Activated T-helper 1 cell treated with anti-CD3 and anti-CD28 coated beads, Interleukin-12 subunit alpha, Interleukin-12 subunit beta, Interleukin-2, Interleukin-4 antibody, amounts not matched to agents 30 ng/mL and 10 ng/mL and 1 ng/mL, durations not matched to agents 14 hours and 24 hours and 36 hours (primary cell): ENCODE measurements at regions not wholly inside any gene's neighbourhood (a gene's known extent, or its start where the extent isn't known, plus 50 kb on each side); places are given as distances from the start of the nearest gene placed in this dataset.

Experiments
- DNase-seq: peaks from one replicate; pipeline ENCODE4 v3.0.0; 2021; ENCODE audit warnings: low spot score
- H3K27ac Mint-ChIP-seq: one replicate; pipeline ENCODE4 v1.8.0; 2021; ENCODE audit warnings: mild to moderate bottlenecking, mixed read lengths
- H3K27me3 Mint-ChIP-seq: one replicate; pipeline ENCODE4 v1.8.0; 2022; ENCODE audit warnings: mild to moderate bottlenecking, moderate library complexity, mixed read lengths; ENCODE audit not compliant: insufficient read depth
- H3K36me3 Mint-ChIP-seq: one replicate; pipeline ENCODE4 v1.8.0; 2021; ENCODE audit warnings: low read depth, mixed read lengths
- H3K4me1 Mint-ChIP-seq: one replicate; pipeline ENCODE4 v1.8.0; 2021; ENCODE audit warnings: low read depth, mixed read lengths
- H3K4me3 Mint-ChIP-seq: one replicate; pipeline ENCODE4 v1.8.0; 2021; ENCODE audit warnings: mild to moderate bottlenecking, moderate library complexity, mixed read lengths
- H3K9me3 Mint-ChIP-seq: one replicate; pipeline ENCODE4 v1.8.0; 2021; ENCODE audit warnings: mixed read lengths
- intact Hi-C: fragments of 100-400 bp; cut with micrococcal nuclease; formaldehyde crosslinking; loops from one replicate; pipeline ENCODE4 v1.15.1; 2024

- no peaks in the 10 kb centered on the region for H3K4me1 Mint-ChIP-seq
- no peak overlapping the region for H3K4me3 Mint-ChIP-seq
- DNase-seq = no peak
- H3K36me3 Mint-ChIP-seq = no peaks in the 10 kb centered on the region
- H3K27me3 Mint-ChIP-seq = peaks cover 2% of the 10 kb centered on the region
- H3K27ac Mint-ChIP-seq = no peak overlapping the region
- H3K9me3 Mint-ChIP-seq = no peaks in the 10 kb centered on the region
- intact Hi-C loops = no loop called here
These were observed 228.6 kb downstream of the DACT1 start for GRCh38 chr14:58866391-58866790.

GRCh38 chr14:58870961-58871360 lies 233.2 kb downstream of the DACT1 start:
- no peaks in the 10 kb centered on the region for H3K4me1 Mint-ChIP-seq
- H3K36me3 Mint-ChIP-seq = no peaks in the 10 kb centered on the region
- H3K27me3 Mint-ChIP-seq = peaks cover 2% of the 10 kb centered on the region
- intact Hi-C loops = no loop called here
- no peak for DNase-seq
- no peak overlapping the region for H3K27ac Mint-ChIP-seq
- H3K4me3 Mint-ChIP-seq = no peak overlapping the region
- no peaks in the 10 kb centered on the region for H3K9me3 Mint-ChIP-seq

GRCh38 chr14:58871573-58871972 lies 233.8 kb downstream of the DACT1 start:
- H3K27ac Mint-ChIP-seq = no peak overlapping the region
- H3K4me1 Mint-ChIP-seq = no peaks in the 10 kb centered on the region
- DNase-seq = no peak
- peaks cover 2% of the 10 kb centered on the region for H3K27me3 Mint-ChIP-seq
- no peak overlapping the region for H3K4me3 Mint-ChIP-seq
- no peaks in the 10 kb centered on the region for H3K36me3 Mint-ChIP-seq
- intact Hi-C loops = no loop called here
- no peaks in the 10 kb centered on the region for H3K9me3 Mint-ChIP-seq

GRCh38 chr14:58872061-58872460 lies 234.3 kb downstream of the DACT1 start:
- H3K36me3 Mint-ChIP-seq = no peaks in the 10 kb centered on the region
- H3K4me1 Mint-ChIP-seq = no peaks in the 10 kb centered on the region
- DNase-seq = no peak
- H3K4me3 Mint-ChIP-seq = no peak overlapping the region
- no peaks in the 10 kb centered on the region for H3K9me3 Mint-ChIP-seq
- no peak overlapping the region for H3K27ac Mint-ChIP-seq
- intact Hi-C loops = no loop called here
- peaks cover 2% of the 10 kb centered on the region for H3K27me3 Mint-ChIP-seq

GRCh38 chr14:58873228-58873953 lies 235.6 kb downstream of the DACT1 start:
- Mint-ChIP-seq H3K27me3 (peaks cover 2% of the 10 kb centered on the region), H3K27ac (no peak overlapping the region), H3K4me1 (no peaks in the 10 kb centered on the region), H3K36me3 (no peaks in the 10 kb centered on the region), H3K4me3 (no peak overlapping the region), H3K9me3 (no peaks in the 10 kb centered on the region)
- no peak for DNase-seq
- intact Hi-C loops = no loop called here

- H3K36me3 Mint-ChIP-seq = no peaks in the 10 kb centered on the region
- H3K27ac Mint-ChIP-seq = no peak overlapping the region
- H3K9me3 Mint-ChIP-seq = no peaks in the 10 kb centered on the region
- no peak for DNase-seq
- peaks cover 2% of the 10 kb centered on the region for H3K27me3 Mint-ChIP-seq
- H3K4me1 Mint-ChIP-seq = no peaks in the 10 kb centered on the region
- no peak overlapping the region for H3K4me3 Mint-ChIP-seq
- intact Hi-C loops = no loop called here
These were observed 237.9 kb downstream of the DACT1 start for GRCh38 chr14:58875613-58876012.

- intact Hi-C loops = no loop called here
- Mint-ChIP-seq H3K36me3 (no peaks in the 10 kb centered on the region), H3K4me1 (no peaks in the 10 kb centered on the region), H3K27me3 (no peaks in the 10 kb centered on the region), H3K9me3 (no peaks in the 10 kb centered on the region), H3K4me3 (no peak overlapping the region), H3K27ac (no peak overlapping the region)
- DNase-seq = no peak
These were observed 238.8 kb downstream of the DACT1 start for GRCh38 chr14:58876608-58877007.

- H3K27ac Mint-ChIP-seq = no peak overlapping the region
- intact Hi-C loops = no loop called here
- H3K4me1 Mint-ChIP-seq = no peaks in the 10 kb centered on the region
- no peaks in the 10 kb centered on the region for H3K9me3 Mint-ChIP-seq
- DNase-seq = no peak
- H3K27me3 Mint-ChIP-seq = no peaks in the 10 kb centered on the region
- no peaks in the 10 kb centered on the region for H3K36me3 Mint-ChIP-seq
- H3K4me3 Mint-ChIP-seq = no peak overlapping the region
These were observed 240.8 kb downstream of the DACT1 start for GRCh38 chr14:58878439-58879139.

- Mint-ChIP-seq H3K4me3 (no peak overlapping the region), H3K36me3 (no peaks in the 10 kb centered on the region), H3K9me3 (no peaks in the 10 kb centered on the region), H3K27ac (no peak overlapping the region), H3K4me1 (no peaks in the 10 kb centered on the region), H3K27me3 (no peaks in the 10 kb centered on the region)
- DNase-seq = no peak
- intact Hi-C loops = no loop called here
These were observed 243.7 kb downstream of the DACT1 start for GRCh38 chr14:58881433-58881832.

GRCh38 chr14:58882577-58883018 lies 244.8 kb downstream of the DACT1 start:
- H3K4me1 Mint-ChIP-seq = no peaks in the 10 kb centered on the region
- no peak for DNase-seq
- H3K27ac Mint-ChIP-seq = no peak overlapping the region
- H3K9me3 Mint-ChIP-seq = no peaks in the 10 kb centered on the region
- no peaks in the 10 kb centered on the region for H3K36me3 Mint-ChIP-seq
- intact Hi-C loops = no loop called here
- H3K4me3 Mint-ChIP-seq = no peak overlapping the region
- no peaks in the 10 kb centered on the region for H3K27me3 Mint-ChIP-seq

GRCh38 chr14:58884442-58884841 lies 246.7 kb downstream of the DACT1 start:
- Mint-ChIP-seq H3K4me3 (no peak overlapping the region), H3K4me1 (no peaks in the 10 kb centered on the region), H3K9me3 (no peaks in the 10 kb centered on the region), H3K27me3 (no peaks in the 10 kb centered on the region), H3K36me3 (no peaks in the 10 kb centered on the region), H3K27ac (no peak overlapping the region)
- no peak for DNase-seq
- intact Hi-C loops = no loop called here

GRCh38 chr14:58887931-58888330 lies 250.2 kb downstream of the DACT1 start:
- Mint-ChIP-seq H3K36me3 (no peaks in the 10 kb centered on the region), H3K4me1 (no peaks in the 10 kb centered on the region), H3K4me3 (no peak overlapping the region), H3K9me3 (no peaks in the 10 kb centered on the region), H3K27me3 (no peaks in the 10 kb centered on the region), H3K27ac (no peak overlapping the region)
- intact Hi-C loops = no loop called here
- DNase-seq = no peak

GRCh38 chr14:58898655-58899316 lies 261.0 kb downstream of the DACT1 start:
- Mint-ChIP-seq H3K9me3 (no peaks in the 10 kb centered on the region), H3K27me3 (peaks cover 4% of the 10 kb centered on the region), H3K4me3 (no peak overlapping the region), H3K4me1 (no peaks in the 10 kb centered on the region), H3K36me3 (no peaks in the 10 kb centered on the region), H3K27ac (no peak overlapping the region)
- intact Hi-C loops = no loop called here
- no peak for DNase-seq
